K562 (cell line): ENCODE measurements at regions not wholly inside any gene's neighbourhood (a gene's known extent, or its start where the extent isn't known, plus 50 kb on each side); places are given as distances from the start of the nearest gene placed in this dataset.

Experiments used
- ATAC-seq: fragments of 200-7000 bp; cut with Tn5 transposase; 3 replicates; pipeline ENCODE4 v1.9.1; 2020; ENCODE audit warnings: moderate library complexity
- BruUV-seq: library from RNA; stranded (reverse); fragments of 400-500 nt; replicated peaks from 2 replicates; lab custom pipeline; 2021; lab: Mats Ljungman, UMichigan
- CTCF ChIA-PET: fragments of 300-600 bp; formaldehyde crosslinking; extraction: SDS; loops from one replicate; lab custom pipeline; 2021; ENCODE audit warnings: low intra/inter-chr PET ratio; lab: Yijun Ruan, JAX
- POLR2A ChIA-PET: fragments of 300-600, 350-650 bp; sonication (Branson Sonifier 250); formaldehyde crosslinking; extraction: SDS; loops from one replicate; lab custom pipeline; 2021; ENCODE audit warnings: antibody characterized with exemption, inconsistent platforms; lab: Yijun Ruan, JAX
- DNase-seq, 4 experiments: peaks; one replicate each; pipeline versions ENCODE4 v3.0.0 to v3.0.0-alpha.2; 2011 to 2018; ENCODE audit warnings: low spot score in 3 of 4, mixed read lengths in 3 of 4; ENCODE audit errors: extremely low read depth in 1 of 4
- FAIRE-seq: peaks from 2 replicates; lab custom pipeline; 2011; peaks lifted over from hg19 to GRCh38; lab: Jason Lieb, UNC
- H2AFZ ChIP-seq: 2 replicates; pipeline ENCODE4 v1.6.0; 2011; ENCODE audit warnings: low read depth, low read length, control low read depth, inconsistent platforms
- H3K27ac ChIP-seq: fragments of 200-600 bp; 3 replicates; pipeline ENCODE4 v1.8.0; 2011; ENCODE audit warnings: low read depth, mild to moderate bottlenecking, control low read depth, inconsistent platforms, low read length, moderate library complexity, mixed read lengths; ENCODE audit errors: extremely low read depth
- H3K27me3 ChIP-seq, 2 experiments: fragments of 300-600 bp in 1 of 2; 2 replicates in 1 of 2; 3 replicates in 1 of 2; pipeline versions ENCODE4 v1.6.0 to v1.8.0; 2011; ENCODE audit warnings: inconsistent platforms in 2 of 2, low read length in 2 of 2, mild to moderate bottlenecking in 1 of 2, mixed read lengths in 1 of 2, moderate library complexity in 1 of 2; ENCODE audit not compliant: control insufficient read depth in 2 of 2, insufficient read depth in 2 of 2
- H3K36me3 ChIP-seq: fragments of 300-600 bp; 3 replicates; pipeline ENCODE4 v1.8.0; 2011; ENCODE audit warnings: mild to moderate bottlenecking, low read length, inconsistent platforms; ENCODE audit not compliant: control insufficient read depth, insufficient read depth
- H3K4me1 ChIP-seq, 2 experiments: fragments of 200-600 bp in 1 of 2; replicated peaks in 1 of 2; 2 replicates in 1 of 2; 3 replicates in 1 of 2; pipeline versions ENCODE4 v1.5.1 to v1.8.0; 2011; ENCODE audit warnings: inconsistent platforms in 2 of 2, low read length in 2 of 2, mild to moderate bottlenecking in 1 of 2, mixed read lengths in 1 of 2, moderate library complexity in 1 of 2; ENCODE audit not compliant: control insufficient read depth in 2 of 2, insufficient read depth in 2 of 2
- H3K4me2 ChIP-seq: 2 replicates; pipeline ENCODE4 v1.6.1; 2011; ENCODE audit warnings: low read length, control low read depth, inconsistent platforms, mixed read lengths; ENCODE audit not compliant: insufficient read depth
- H3K4me3 ChIP-seq: fragments of 200-600 bp; sonication (generic), shearing (Covaris generic); 2 replicates; pipeline ENCODE4 v1.5.1; 2016; ENCODE audit warnings: control low read depth, inconsistent platforms
- H3K79me2 ChIP-seq: fragments of 200-600 bp; 3 replicates; pipeline ENCODE4 v1.8.0; 2011; ENCODE audit warnings: low read length, inconsistent platforms; ENCODE audit not compliant: control insufficient read depth, insufficient read depth
- H3K9ac ChIP-seq, 2 experiments: 2 replicates each; pipeline versions ENCODE4 v1.6.0 to v1.6.1; 2011; ENCODE audit warnings: low read depth in 2 of 2, low read length in 2 of 2, control low read depth in 1 of 2, inconsistent platforms in 1 of 2, mild to moderate bottlenecking in 1 of 2, mixed read lengths in 1 of 2; ENCODE audit not compliant: insufficient read depth in 1 of 2
- H3K9me1 ChIP-seq: one replicate; pipeline ENCODE4 v1.6.0; 2011; ENCODE audit warnings: inconsistent platforms, mild to moderate bottlenecking, low read length, moderate library complexity; ENCODE audit not compliant: control insufficient read depth, insufficient read depth
- H3K9me3 ChIP-seq: replicated peaks from 2 replicates; pipeline ENCODE4 v1.5.1; 2011; ENCODE audit warnings: low read depth, low read length, inconsistent platforms; ENCODE audit not compliant: control insufficient read depth, insufficient read depth
- H4K20me1 ChIP-seq: replicated peaks from 2 replicates; pipeline ENCODE4 v1.6.1; 2011; ENCODE audit warnings: low read length, inconsistent platforms, mixed read lengths; ENCODE audit not compliant: control insufficient read depth, insufficient read depth
- ARHGAP35 ChIP-seq: fragments of 450-650 bp; IDR thresholded peaks from 2 replicates; pipeline ENCODE4 v1.6.1; 2018; ENCODE audit not compliant: partially characterized antibody
- E2F3 ChIP-seq: fragments of 250-450 bp; sonication (Bioruptor Pico); IDR thresholded peaks from 2 replicates; pipeline ENCODE4 v1.4.0; 2020; ENCODE audit warnings: mild to moderate bottlenecking
- EGR1 ChIP-seq: fragments of 450-650 bp; conservative IDR thresholded peaks from 2 replicates; pipeline ENCODE4 v1.6.1; 2017; ENCODE audit warnings: mild to moderate bottlenecking
- FOXK1 ChIP-seq: sonication (generic); formaldehyde crosslinking; IDR thresholded peaks from 2 replicates; pipeline ENCODE4 v1.8.0; 2022; ENCODE audit warnings: missing genetic modification reagents, mild to moderate bottlenecking, borderline replicate concordance
- POLR2A ChIP-seq: fragments of 450-650 bp; conservative IDR thresholded peaks from 2 replicates; pipeline ENCODE4 v1.6.1; 2016
- PYGO2 ChIP-seq: fragments of 450-650 bp; IDR thresholded peaks from 2 replicates; pipeline ENCODE4 v1.6.1; 2016; ENCODE audit warnings: mild to moderate bottlenecking, missing genetic modification characterization, moderate library complexity, missing compliant biosample characterization
- SMARCA5 ChIP-seq: fragments of 450-650 bp; IDR thresholded peaks from 2 replicates; pipeline ENCODE4 v1.6.1; 2016
- ZNF133 ChIP-seq: fragments of 250-450 bp; sonication (Bioruptor Pico); IDR thresholded peaks from 2 replicates; pipeline ENCODE4 v1.4.0; 2020; ENCODE audit warnings: mild to moderate bottlenecking
- ZNF197 ChIP-seq: fragments of 200-800 bp; sonication (Bioruptor generic); IDR thresholded peaks from 2 replicates; pipeline ENCODE4 v1.6.1; 2016; ENCODE audit warnings: low read depth, missing genetic modification characterization, missing compliant biosample characterization
- ZNF41 ChIP-seq: fragments of 250-450 bp; sonication (Bioruptor Pico); conservative IDR thresholded peaks from 2 replicates; pipeline ENCODE4 v1.4.0; 2020; ENCODE audit warnings: mild to moderate bottlenecking
- ZNF561 ChIP-seq: fragments of 450-650 bp; formaldehyde crosslinking; conservative IDR thresholded peaks from 2 replicates; pipeline ENCODE4 v1.4.0; 2020; ENCODE audit warnings: mild to moderate bottlenecking, moderate library complexity
- ZNF778 ChIP-seq: fragments of 450-650 bp; formaldehyde crosslinking; IDR thresholded peaks from 2 replicates; pipeline ENCODE4 v1.4.0; 2020; ENCODE audit warnings: mild to moderate bottlenecking, moderate library complexity
- WGBS: fragments of 100-300 bp; shearing (Covaris generic); methylation state at CpG from one replicate; pipeline ENCODE4 v1.1.6; 2016; ENCODE audit warnings: low coverage, mixed read lengths; ENCODE audit not compliant: insufficient coverage; ENCODE audit errors: missing lambda C conversion rate; 5-methylcytosine and 5-hydroxymethylcytosine counted together
- in situ Hi-C: fragments of 300-500 bp; cut with MboI; formaldehyde crosslinking; loops from 4 replicates; pipeline ENCODE4 v1.15.0; 2018; ENCODE audit warnings: inconsistent platforms, mixed read lengths
- intact Hi-C: fragments of 100-400 bp; cut with micrococcal nuclease; formaldehyde crosslinking; loops from 2 replicates; pipeline ENCODE4 v1.14.2; 2022
- TF ChIP-seq, protein P1 (sequence below): fragments of 450-650 bp; formaldehyde crosslinking; IDR thresholded peaks from 2 replicates; pipeline ENCODE4 v1.4.0; 2022; ENCODE audit warnings: missing genetic modification characterization
- TF ChIP-seq, protein P2 (sequence below): fragments of 250-450 bp; sonication (Bioruptor Pico); IDR thresholded peaks from 2 replicates; pipeline ENCODE4 v1.5.0; 2021; ENCODE audit warnings: mild to moderate bottlenecking, borderline replicate concordance
- TF ChIP-seq, protein P3 (sequence below), 3 experiments: IDR thresholded peaks in 2 of 3; conservative IDR thresholded peaks in 1 of 3; 2 replicates each; pipeline ENCODE4 v1.5.1; 2011 to 2012; ENCODE audit warnings: low read length in 3 of 3, mild to moderate bottlenecking in 3 of 3, control low read depth in 2 of 3, improper control_type of control experiment in 1 of 3, inconsistent platforms in 1 of 3, low read depth in 1 of 3, mixed read lengths in 1 of 3, moderate library complexity in 1 of 3; ENCODE audit not compliant: insufficient read depth in 2 of 3
- TF ChIP-seq, protein P4 (sequence below): fragments of 450-650 bp; IDR thresholded peaks from 2 replicates; pipeline ENCODE4 v1.6.1; 2014; ENCODE audit warnings: low read depth, mild to moderate bottlenecking, moderate library complexity, borderline replicate concordance
- TF ChIP-seq, protein P5 (sequence below): sonication (generic); formaldehyde crosslinking; IDR thresholded peaks from 2 replicates; pipeline ENCODE4 v1.8.1; 2023; ENCODE audit warnings: mild to moderate bottlenecking, missing genetic modification reagents

DNA sequence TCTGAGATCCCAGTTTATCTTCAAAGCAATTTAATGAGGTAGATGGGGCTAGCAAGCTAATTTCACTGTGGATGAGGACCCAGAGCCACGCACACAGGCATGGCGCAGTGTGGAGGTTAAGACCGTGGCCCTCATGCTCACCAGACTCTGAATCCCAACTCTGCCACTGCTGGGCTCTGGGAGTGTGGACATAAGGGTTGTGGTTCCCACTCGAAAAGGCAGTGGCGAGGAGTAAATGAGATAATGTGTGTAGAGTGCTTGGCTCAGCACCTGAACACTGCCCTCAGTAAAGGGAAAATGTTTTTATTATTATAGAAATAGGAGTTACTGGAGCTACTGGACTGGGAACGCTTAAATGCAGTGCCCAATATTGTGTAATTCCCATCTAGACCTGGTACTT lies 243.5 kb upstream of the TPM1 start:
- CTCF ChIA-PET = no interaction called here
- H3K27ac ChIP-seq = no peak overlapping the region
- no peak overlapping the region for H3K4me3 ChIP-seq
- ATAC-seq = no peak
- no peaks in the 10 kb centered on the region for H3K79me2 ChIP-seq
- no peaks in the 10 kb centered on the region for H3K4me1 ChIP-seq
- peaks cover 7% of the 10 kb centered on the region; the same call in 1 of the 2 replicates for H4K20me1 ChIP-seq
- peaks cover 38 to 60% of the 10 kb centered on the region in 2 experiments for H3K27me3 ChIP-seq
- FAIRE-seq = no peak
- no peak overlapping the region for H2AFZ ChIP-seq
- in situ Hi-C loops = no loop called here
- H3K4me2 ChIP-seq = no peak overlapping the region
- no TSS peak for BruUV-seq
- 0% methylated on average over 6 of the region's 6 CpGs for WGBS
- H3K9ac ChIP-seq = no peak overlapping the region
- POLR2A ChIA-PET = no interaction called here
- no peak for DNase-seq
- H3K36me3 ChIP-seq = no peaks in the 10 kb centered on the region
- H3K9me1 ChIP-seq = peaks cover 3% of the 10 kb centered on the region
- H3K9me3 ChIP-seq = no peaks in the 10 kb centered on the region
- intact Hi-C loops = no loop called here
- no peak for TF ChIP-seq ZNF561 (CRISPR knock-in tag)
- no peak for TF ChIP-seq FOXK1 (CRISPR knock-in tag)
- TF ChIP-seq, protein P1, sequence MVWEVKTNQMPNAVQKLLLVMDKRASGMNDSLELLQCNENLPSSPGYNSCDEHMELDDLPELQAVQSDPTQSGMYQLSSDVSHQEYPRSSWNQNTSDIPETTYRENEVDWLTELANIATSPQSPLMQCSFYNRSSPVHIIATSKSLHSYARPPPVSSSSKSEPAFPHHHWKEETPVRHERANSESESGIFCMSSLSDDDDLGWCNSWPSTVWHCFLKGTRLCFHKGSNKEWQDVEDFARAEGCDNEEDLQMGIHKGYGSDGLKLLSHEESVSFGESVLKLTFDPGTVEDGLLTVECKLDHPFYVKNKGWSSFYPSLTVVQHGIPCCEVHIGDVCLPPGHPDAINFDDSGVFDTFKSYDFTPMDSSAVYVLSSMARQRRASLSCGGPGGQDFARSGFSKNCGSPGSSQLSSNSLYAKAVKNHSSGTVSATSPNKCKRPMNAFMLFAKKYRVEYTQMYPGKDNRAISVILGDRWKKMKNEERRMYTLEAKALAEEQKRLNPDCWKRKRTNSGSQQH (CRISPR knock-in tag) = no peak
- TF ChIP-seq PYGO2 = no peak
- TF ChIP-seq ZNF133 (CRISPR knock-in tag) = no peak
- TF ChIP-seq SMARCA5 = no peak
- TF ChIP-seq EGR1 = no peak
- TF ChIP-seq ARHGAP35 = no peak
- TF ChIP-seq, protein P2, sequence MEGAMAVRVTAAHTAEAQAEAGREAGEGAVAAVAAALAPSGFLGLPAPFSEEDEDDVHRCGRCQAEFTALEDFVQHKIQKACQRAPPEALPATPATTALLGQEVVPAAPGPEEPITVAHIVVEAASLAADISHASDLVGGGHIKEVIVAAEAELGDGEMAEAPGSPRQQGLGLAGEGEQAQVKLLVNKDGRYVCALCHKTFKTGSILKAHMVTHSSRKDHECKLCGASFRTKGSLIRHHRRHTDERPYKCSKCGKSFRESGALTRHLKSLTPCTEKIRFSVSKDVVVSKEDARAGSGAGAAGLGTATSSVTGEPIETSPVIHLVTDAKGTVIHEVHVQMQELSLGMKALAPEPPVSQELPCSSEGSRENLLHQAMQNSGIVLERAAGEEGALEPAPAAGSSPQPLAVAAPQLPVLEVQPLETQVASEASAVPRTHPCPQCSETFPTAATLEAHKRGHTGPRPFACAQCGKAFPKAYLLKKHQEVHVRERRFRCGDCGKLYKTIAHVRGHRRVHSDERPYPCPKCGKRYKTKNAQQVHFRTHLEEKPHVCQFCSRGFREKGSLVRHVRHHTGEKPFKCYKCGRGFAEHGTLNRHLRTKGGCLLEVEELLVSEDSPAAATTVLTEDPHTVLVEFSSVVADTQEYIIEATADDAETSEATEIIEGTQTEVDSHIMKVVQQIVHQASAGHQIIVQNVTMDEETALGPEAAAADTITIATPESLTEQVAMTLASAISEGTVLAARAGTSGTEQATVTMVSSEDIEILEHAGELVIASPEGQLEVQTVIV = no peak
- TF ChIP-seq E2F3 (CRISPR knock-in tag) = no peak
- no peak for TF ChIP-seq POLR2A
- TF ChIP-seq, protein P3, sequence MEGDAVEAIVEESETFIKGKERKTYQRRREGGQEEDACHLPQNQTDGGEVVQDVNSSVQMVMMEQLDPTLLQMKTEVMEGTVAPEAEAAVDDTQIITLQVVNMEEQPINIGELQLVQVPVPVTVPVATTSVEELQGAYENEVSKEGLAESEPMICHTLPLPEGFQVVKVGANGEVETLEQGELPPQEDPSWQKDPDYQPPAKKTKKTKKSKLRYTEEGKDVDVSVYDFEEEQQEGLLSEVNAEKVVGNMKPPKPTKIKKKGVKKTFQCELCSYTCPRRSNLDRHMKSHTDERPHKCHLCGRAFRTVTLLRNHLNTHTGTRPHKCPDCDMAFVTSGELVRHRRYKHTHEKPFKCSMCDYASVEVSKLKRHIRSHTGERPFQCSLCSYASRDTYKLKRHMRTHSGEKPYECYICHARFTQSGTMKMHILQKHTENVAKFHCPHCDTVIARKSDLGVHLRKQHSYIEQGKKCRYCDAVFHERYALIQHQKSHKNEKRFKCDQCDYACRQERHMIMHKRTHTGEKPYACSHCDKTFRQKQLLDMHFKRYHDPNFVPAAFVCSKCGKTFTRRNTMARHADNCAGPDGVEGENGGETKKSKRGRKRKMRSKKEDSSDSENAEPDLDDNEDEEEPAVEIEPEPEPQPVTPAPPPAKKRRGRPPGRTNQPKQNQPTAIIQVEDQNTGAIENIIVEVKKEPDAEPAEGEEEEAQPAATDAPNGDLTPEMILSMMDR (IDR thresholded peaks at IDR 0.05 in 2 of 3, conservative IDR thresholded peaks at IDR 0.05 in 1 of 3; ENCODE audit: insufficient read depth in 2 of 3, low read depth in 1 of 3, low read length in 3 of 3) = no peak
- TF ChIP-seq, protein P4, sequence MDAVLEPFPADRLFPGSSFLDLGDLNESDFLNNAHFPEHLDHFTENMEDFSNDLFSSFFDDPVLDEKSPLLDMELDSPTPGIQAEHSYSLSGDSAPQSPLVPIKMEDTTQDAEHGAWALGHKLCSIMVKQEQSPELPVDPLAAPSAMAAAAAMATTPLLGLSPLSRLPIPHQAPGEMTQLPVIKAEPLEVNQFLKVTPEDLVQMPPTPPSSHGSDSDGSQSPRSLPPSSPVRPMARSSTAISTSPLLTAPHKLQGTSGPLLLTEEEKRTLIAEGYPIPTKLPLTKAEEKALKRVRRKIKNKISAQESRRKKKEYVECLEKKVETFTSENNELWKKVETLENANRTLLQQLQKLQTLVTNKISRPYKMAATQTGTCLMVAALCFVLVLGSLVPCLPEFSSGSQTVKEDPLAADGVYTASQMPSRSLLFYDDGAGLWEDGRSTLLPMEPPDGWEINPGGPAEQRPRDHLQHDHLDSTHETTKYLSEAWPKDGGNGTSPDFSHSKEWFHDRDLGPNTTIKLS = no peak
- no peak for TF ChIP-seq ZNF778 (CRISPR knock-in tag)
- TF ChIP-seq ZNF197 (CRISPR knock-in tag) = no peak
- TF ChIP-seq ZNF41 (CRISPR knock-in tag) = no peak
- TF ChIP-seq, protein P5, sequence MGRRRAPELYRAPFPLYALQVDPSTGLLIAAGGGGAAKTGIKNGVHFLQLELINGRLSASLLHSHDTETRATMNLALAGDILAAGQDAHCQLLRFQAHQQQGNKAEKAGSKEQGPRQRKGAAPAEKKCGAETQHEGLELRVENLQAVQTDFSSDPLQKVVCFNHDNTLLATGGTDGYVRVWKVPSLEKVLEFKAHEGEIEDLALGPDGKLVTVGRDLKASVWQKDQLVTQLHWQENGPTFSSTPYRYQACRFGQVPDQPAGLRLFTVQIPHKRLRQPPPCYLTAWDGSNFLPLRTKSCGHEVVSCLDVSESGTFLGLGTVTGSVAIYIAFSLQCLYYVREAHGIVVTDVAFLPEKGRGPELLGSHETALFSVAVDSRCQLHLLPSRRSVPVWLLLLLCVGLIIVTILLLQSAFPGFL (CRISPR knock-in tag) = no peak
